ENCODE measurements at regions not wholly inside any gene's neighbourhood (a gene's known extent, or its start where the extent isn't known, plus 50 kb on each side); places are given as distances from the start of the nearest gene placed in this dataset.
"Not testable (repeated sequence)": the region's sequence is repeated elsewhere in the genome, so short reads cannot be mapped to it uniquely, and the experiment has no call there.

- DNase-seq: no peak
Measured at GRCh38 chr4:146124023-146124680, 51.4 kb upstream of the LSM6 start.

GRCh38 chr4:146123231-146123630 lies 52.3 kb upstream of the LSM6 start:
- no peak for DNase-seq

GRCh38 chr4:146122398-146122797 lies 53.1 kb upstream of the LSM6 start:
- DNase-seq: no peak

GRCh38 chr4:146121757-146122156 lies 53.8 kb upstream of the LSM6 start:
- DNase-seq: no peak

GRCh38 chr4:146119845-146120404 lies 55.6 kb upstream of the LSM6 start:
- DNase-seq: no peak

- DNase-seq: no peak
Measured at GRCh38 chr4:146114066-146114465, 61.5 kb upstream of the LSM6 start.

GRCh38 chr4:146113171-146113570 lies 62.3 kb upstream of the LSM6 start:
- no peak for DNase-seq

- peak in 1 of 2 donors; percentile 22 for DNase-seq
Measured at GRCh38 chr4:146112389-146112788, 63.1 kb upstream of the LSM6 start.

GRCh38 chr4:146110871-146111485 lies 64.5 kb upstream of the LSM6 start:
- peak; percentile 44 to 57 for DNase-seq

GRCh38 chr4:146108756-146109155 lies 66.8 kb upstream of the LSM6 start:
- peak; percentile 82 to 91 for DNase-seq

GRCh38 chr4:146107587-146108240 lies 67.8 kb upstream of the LSM6 start:
- no peak for DNase-seq

- DNase-seq: peak; percentile 88 to 93
Measured at GRCh38 chr4:146105464-146105863, 70.1 kb upstream of the LSM6 start.

- DNase-seq: no peak
Measured at GRCh38 chr4:146104541-146104940, 71.0 kb upstream of the LSM6 start.

- not testable (repeated sequence) for DNase-seq
Measured at GRCh38 chr4:146104052-146104451, 71.5 kb upstream of the LSM6 start.

GRCh38 chr4:146099585-146099984 lies 75.9 kb upstream of the LSM6 start:
- DNase-seq: no peak

- no peak for DNase-seq
Measured at GRCh38 chr4:146098978-146099377, 76.5 kb upstream of the LSM6 start.

- DNase-seq: no peak
Measured at GRCh38 chr4:146098397-146098796, 77.1 kb upstream of the LSM6 start.

GRCh38 chr4:146096371-146096770 lies 79.1 kb upstream of the LSM6 start:
- DNase-seq: no peak

- no peak for DNase-seq
Measured at GRCh38 chr4:146095860-146096259, 79.7 kb upstream of the LSM6 start.

- peak; percentile 33 to 93 for DNase-seq
Measured at GRCh38 chr4:146095091-146095690, 80.3 kb upstream of the LSM6 start.

- DNase-seq: no peak
Measured at GRCh38 chr4:146088690-146089089, 86.8 kb upstream of the LSM6 start.

- no peak for DNase-seq
Measured at GRCh38 chr4:146087856-146088255, 87.7 kb upstream of the LSM6 start.

- no peak for DNase-seq
Measured at GRCh38 chr4:146076081-146076480, 99.4 kb upstream of the LSM6 start.

GRCh38 chr4:146073517-146073916 lies 102.0 kb upstream of the LSM6 start:
- no peak for DNase-seq
